ENCODE measurements at regions not wholly inside any gene's neighbourhood (a gene's known extent, or its start where the extent isn't known, plus 50 kb on each side); places are given as distances from the start of the nearest gene placed in this dataset.

DNA sequence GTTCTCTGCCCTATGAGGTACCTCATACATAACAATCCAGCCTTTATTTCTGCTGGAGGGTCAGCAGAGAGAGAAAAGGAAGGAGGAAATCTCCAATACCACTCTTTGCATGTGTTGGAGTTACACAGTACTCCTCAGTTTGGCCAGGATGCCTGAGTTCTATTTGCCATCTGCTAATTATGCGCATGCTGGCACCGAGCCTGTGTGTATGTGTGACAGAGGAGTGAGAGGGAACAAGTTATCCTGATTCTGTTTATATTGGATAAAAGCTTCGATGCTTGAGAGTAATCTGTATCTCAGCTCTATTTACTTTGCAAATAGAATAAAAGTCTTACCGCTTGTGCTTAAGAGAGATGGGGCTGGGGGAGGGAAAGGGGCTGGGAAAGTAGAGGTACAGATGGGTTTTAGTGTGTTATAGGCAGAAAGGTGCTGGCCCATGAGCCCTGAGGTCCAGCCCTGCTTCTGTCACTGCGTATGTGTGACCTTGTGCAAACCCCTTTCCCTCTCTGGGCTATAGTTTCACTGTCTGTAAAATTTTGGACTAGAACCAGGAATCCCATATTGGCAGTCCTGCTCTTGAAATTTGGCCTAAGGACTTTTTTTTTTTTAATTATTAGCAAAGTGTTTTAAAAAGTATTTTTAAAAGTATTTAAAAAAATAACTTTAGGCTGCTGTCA lies 54.5 kb upstream of the PLXNA2 start:
- DNase-seq = peak; percentile 89

GRCh38 chr1:208300084-208300770 lies 56.0 kb upstream of the PLXNA2 start:
- no peak for DNase-seq

- no peak for DNase-seq
Observed at GRCh38 chr1:208302699-208303238, 58.6 kb upstream of the PLXNA2 start.

- DNase-seq = no peak
Observed at GRCh38 chr1:208303743-208304712, 59.8 kb upstream of the PLXNA2 start.

DNA sequence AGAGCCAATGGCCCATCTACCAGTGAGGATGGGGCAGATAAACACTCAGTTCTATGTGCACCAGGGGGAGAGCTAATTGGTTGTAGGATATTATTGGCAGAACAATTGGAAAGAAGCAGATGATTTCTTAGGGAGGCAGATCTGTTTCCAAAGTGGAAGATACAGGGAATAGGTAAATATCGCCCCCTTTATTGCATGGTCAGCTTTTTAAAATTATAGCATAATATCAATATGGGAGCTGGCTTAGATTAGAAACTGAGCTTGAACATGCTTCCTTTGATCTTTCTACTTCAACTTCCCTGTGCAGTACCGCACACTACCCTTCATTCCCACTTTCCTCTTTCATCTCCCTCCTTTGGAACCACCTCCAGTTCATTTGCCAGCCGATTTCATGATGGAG lies 64.0 kb upstream of the PLXNA2 start:
- DNase-seq = no peak

GRCh38 chr1:208309771-208310170 lies 65.6 kb upstream of the PLXNA2 start:
- no peak for DNase-seq

DNA sequence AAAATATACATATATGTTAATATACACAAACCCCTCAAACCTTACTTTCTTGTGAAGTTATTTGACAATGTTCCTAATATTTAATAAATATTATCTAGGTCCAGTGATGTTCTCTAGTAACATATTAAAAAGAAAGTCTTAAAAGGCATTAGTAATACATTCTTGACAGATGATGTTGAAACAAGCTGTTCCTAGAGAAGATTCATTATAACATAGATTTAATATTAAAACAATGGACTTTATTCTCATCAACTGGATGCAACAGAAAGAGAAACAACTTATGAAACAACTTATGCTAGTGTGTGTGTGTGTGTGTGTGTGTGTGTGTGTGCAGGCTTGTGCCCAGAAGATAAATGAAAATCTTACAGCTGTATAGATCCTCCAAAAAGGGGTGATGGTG lies 68.5 kb upstream of the PLXNA2 start:
- no peak for DNase-seq

GRCh38 chr1:208314431-208314830 lies 70.2 kb upstream of the PLXNA2 start:
- no peak for DNase-seq

DNA sequence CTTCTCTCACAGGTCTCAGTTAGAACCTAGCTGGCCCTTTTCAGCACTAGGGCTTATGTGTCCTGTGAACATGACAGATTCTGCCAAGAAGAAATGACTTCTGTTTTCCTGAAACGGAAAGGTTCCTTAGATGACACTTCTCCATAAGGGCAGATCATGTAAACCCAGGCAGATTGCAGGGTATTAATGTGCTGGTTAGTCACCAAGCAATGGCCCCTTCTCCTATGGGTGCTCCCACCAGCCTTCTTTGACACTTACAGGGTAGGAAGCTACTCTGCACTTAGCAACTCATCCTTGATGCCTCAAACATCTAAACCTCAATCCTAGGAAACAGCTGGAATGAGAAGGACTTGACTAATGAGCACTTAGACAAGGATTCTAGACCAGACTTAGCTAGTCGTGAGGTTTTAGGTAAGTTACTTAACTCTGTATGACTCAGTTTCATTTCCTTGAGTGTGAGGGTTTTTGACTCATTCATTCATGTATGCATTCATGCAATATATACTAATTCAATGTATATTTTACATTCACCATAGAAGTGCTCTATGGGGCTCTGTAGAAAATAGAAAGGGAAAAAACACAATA lies 74.1 kb upstream of the PLXNA2 start:
- DNase-seq = no peak

- no peak for DNase-seq
Observed at GRCh38 chr1:208324005-208324404, 79.8 kb upstream of the PLXNA2 start.

DNA sequence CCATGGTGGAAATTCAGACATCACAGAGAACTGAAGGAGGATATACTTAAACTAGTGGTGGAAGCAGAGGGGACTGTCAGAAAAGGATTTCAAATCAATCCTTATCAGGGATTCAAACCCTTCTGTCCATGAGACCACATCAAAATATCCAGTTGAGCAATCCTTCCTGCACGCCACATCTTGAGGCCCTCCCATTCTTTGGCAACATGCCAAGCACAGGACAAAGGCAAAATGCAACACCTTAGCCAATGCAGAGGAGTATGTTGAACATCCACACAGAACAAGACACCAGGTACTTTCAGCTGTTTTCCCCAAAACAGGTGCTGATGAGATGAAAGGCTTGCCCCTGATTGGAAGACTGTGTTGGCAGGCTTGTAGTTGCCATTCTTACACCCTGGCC lies 81.8 kb upstream of the PLXNA2 start:
- no peak for DNase-seq

- no peak for DNase-seq
Observed at GRCh38 chr1:208329300-208329699, 85.1 kb upstream of the PLXNA2 start.

DNA sequence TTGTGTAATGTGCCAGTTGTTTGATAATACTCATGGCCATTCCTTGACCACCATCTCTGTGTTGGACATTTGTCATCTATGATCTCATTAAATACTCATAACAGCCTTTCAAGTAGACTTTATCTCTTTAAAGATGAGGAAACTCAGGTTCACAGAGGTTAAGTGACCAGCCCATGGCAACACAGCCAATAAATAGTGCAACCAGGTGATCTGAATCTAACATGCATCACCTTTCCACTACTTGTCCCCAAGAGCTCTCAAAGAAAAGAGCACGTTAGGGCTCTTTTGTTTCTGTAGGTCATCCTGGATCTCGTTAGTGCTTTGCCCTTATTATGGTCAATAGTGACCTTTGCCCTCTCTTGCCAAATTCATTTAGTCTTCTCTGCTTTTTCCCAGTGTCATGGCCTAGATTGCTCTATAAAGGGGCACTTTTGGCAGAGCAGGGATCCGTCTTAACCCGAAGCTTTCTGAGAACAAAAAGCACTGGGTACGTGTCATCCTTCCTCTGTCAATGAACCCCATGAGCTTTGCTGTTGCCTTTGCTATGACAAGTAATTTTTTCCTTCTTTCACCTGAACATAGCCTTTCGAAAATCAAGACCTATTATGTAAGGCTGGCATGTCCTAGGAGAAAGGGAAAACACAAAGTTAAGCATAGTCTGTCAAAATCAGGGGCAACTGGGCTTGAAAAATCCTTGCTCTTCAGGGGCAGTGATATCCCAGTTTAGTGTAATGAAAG lies 88.0 kb upstream of the PLXNA2 start:
- no peak for DNase-seq

- DNase-seq = no peak
Observed at GRCh38 chr1:208332774-208333126, 88.6 kb upstream of the PLXNA2 start.

DNA sequence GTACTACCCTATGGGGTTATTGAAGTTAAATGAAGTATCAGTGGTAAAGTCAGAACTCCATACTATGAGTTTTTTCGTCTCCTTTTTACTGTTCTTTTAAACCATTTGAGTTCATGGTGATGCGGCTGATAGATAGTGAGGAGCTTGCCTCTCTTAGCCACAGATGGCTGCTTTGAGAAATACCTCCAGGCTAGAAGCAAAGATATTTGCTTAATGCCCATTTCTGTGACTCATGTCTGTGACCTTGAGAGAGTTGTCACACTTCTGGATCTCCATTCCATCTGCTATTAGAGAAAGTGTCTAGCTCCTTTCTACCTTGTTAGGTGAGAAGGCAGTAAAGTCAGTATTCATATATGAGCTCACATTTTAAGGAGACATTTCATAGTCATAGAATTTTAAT lies 89.5 kb upstream of the PLXNA2 start:
- no peak for DNase-seq

DNA sequence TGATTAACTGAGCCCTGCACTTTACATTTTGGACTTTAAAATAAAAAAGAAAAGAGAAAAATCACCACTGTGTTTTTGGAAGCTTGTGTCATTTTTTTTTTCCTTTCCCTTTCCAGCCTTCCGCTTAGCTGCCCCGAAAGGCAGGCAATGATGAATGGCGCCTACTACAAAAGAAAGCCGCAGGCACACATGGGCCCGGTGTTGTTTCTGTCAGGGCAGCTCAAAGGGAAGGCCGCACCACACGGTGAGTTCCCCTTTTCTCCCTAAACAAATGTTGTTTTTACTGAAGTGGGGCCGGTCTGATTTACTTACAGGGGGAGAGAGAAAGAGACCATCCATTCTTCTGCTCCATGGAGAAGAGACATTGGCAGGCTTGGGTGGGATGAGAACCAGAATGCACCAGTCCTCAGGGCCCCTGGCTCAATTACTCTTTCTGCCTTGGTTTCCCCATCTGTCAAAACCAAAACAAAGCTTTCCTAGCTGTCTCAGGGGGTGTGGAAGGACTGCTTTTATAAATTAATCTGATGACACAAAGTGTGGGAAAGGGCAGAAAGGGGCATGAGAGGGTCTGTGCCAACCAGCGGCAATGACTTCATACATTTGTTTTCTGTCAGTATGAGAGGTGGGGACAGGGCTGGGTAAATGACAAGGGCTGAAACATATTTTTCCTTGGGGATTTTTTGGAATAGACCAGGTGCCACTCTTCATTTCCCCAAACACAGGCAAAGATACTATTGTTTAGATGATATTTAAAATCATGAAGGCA lies 91.4 kb upstream of the PLXNA2 start:
- DNase-seq = no peak

- DNase-seq = no peak
Observed at GRCh38 chr1:208336137-208336518, 91.9 kb upstream of the PLXNA2 start.

- DNase-seq = no peak
Observed at GRCh38 chr1:208339911-208340310, 95.7 kb upstream of the PLXNA2 start.

DNA sequence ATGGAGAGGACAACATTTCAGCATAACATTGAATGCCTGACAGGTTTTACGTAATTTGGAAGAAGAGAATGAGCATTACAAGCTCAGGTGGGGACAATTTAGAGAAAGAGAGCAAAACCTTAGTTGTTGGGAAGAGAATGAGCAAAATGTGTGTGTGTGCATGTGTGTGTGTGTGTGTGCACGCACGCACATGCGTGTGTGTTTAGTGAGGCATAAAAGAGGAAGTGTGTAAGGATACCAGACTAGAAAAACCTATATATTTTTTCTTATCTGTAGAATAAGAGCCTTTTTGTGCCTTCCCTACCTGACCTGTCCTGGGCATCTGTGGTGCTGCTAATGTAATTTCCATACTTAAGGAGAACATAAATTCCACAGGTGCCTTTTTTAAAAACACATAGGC lies 99.0 kb upstream of the PLXNA2 start:
- no peak for DNase-seq

- no peak for DNase-seq
Observed at GRCh38 chr1:208344202-208344857, 100.1 kb upstream of the PLXNA2 start.

GRCh38 chr1:208347191-208347590 lies 103.0 kb upstream of the PLXNA2 start:
- no peak for DNase-seq
